HG03378 (cell line): ENCODE measurements at regions not wholly inside any gene's neighbourhood (a gene's known extent, or its start where the extent isn't known, plus 50 kb on each side); places are given as distances from the start of the nearest gene placed in this dataset.

ENCODE experiments used
- ATAC-seq: cut with Tn5 transposase; IDR thresholded peaks from one replicate; pipeline ENCODE4 v1.9.1; 2021; ENCODE audit warnings: mild to moderate bottlenecking, moderate library complexity; ENCODE audit not compliant: unreplicated experiment

- ATAC-seq, result no peak
Observed at GRCh38 chr9:71210326-71210725, 88.9 kb upstream of the TRPM3 start.

DNA sequence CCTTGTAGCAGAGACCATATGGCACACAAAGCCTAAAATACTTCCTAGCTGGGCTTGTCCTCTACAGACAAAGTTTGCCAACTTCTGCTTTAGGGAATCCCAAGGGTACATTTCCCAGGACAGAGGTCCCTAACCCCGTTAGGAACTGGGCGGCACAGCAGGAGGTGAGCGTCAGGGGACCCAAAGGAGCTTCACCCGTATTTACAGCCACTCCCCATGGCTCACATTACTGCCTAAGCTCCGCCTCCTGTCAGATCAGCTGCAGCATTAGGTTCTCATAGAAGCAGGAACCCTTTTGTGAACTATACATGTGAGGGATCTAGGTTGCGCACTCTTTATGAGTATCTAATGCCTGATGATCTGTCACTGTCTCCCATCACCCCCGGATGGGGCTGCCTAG, 88.5 kb upstream of the TRPM3 start:
- no peak for ATAC-seq

GRCh38 chr9:71202931-71203330, 81.5 kb upstream of the TRPM3 start:
- no peak for ATAC-seq

- ATAC-seq, result no peak
Observed at GRCh38 chr9:71191708-71192107, 70.3 kb upstream of the TRPM3 start.

- ATAC-seq, result no peak
Observed at GRCh38 chr9:71183251-71183650, 61.8 kb upstream of the TRPM3 start.

- ATAC-seq, result no peak
Observed at GRCh38 chr9:71179183-71179582, 57.8 kb upstream of the TRPM3 start.

- no peak for ATAC-seq
Observed at GRCh38 chr9:71177901-71178300, 56.5 kb upstream of the TRPM3 start.

DNA sequence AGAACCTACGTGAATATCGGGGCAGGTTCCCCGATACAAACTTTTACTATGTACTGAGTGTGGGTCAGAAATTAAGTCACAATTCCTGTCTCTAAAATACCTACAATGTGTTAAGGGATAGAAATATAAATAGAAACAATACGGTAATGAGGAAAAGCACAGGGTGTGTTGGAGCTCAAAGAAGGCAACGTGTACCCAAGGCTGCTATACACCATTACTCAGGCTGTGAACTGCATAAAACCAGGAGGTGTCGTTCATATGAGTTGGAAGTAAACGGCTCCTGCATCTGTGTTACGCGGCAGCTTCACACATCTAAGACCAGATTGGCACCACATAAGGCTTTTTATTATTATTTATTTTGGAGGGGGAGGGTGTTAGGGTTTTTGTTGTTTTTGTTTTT, 50.1 kb upstream of the TRPM3 start:
- no peak for ATAC-seq
